ENCODE measurements at regions not wholly inside any gene's neighbourhood (a gene's known extent, or its start where the extent isn't known, plus 50 kb on each side); places are given as distances from the start of the nearest gene placed in this dataset.

GRCh38 chr1:87834151-87834550, 505.5 kb downstream of the LMO4 start:
- TF ChIP-seq, protein P1, sequence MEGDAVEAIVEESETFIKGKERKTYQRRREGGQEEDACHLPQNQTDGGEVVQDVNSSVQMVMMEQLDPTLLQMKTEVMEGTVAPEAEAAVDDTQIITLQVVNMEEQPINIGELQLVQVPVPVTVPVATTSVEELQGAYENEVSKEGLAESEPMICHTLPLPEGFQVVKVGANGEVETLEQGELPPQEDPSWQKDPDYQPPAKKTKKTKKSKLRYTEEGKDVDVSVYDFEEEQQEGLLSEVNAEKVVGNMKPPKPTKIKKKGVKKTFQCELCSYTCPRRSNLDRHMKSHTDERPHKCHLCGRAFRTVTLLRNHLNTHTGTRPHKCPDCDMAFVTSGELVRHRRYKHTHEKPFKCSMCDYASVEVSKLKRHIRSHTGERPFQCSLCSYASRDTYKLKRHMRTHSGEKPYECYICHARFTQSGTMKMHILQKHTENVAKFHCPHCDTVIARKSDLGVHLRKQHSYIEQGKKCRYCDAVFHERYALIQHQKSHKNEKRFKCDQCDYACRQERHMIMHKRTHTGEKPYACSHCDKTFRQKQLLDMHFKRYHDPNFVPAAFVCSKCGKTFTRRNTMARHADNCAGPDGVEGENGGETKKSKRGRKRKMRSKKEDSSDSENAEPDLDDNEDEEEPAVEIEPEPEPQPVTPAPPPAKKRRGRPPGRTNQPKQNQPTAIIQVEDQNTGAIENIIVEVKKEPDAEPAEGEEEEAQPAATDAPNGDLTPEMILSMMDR (conservative IDR thresholded peaks at IDR 0.05; ENCODE audit: low read length): no peak
- TF ChIP-seq EZH2phosphoT487 (IDR thresholded peaks at IDR 0.05; ENCODE audit: borderline replicate concordance, low read depth, low read length): no peak

All from OCI-LY7 (cell line).